ENCODE measurements at regions not wholly inside any gene's neighbourhood (a gene's known extent, or its start where the extent isn't known, plus 50 kb on each side); places are given as distances from the start of the nearest gene placed in this dataset.

DNA sequence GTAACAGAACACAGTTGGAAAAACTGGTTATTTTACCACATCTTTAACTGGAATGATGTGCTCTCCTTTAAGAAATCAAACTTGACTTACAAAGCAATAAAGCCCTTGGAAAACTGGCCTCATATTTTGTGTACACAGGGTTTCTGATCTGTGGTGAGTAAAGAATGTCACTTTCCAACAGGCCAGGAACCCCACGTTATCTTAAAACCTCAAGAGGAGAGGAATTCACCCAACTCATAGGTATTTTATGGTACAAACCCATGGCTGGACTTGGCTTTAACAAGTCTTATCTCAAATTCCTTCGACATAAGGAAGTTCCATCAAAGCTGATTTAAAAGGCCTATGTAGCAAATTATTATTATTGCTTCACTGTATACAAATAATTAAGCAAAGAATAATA is 1735.1 kb downstream of the PCDH7 start:
- Histone ChIP-seq H3K27me3 (ENCODE audit: low read length) (no peaks in the 10 kb centered on the region), H3K9me3 (ENCODE audit: low read length) (no peaks in the 10 kb centered on the region), H3K27ac (ENCODE audit: low read length) (no peak overlapping the region), H3K4me2 (ENCODE audit: low read length) (no peak overlapping the region), H3K36me3 (ENCODE audit: low read depth, low read length) (no peaks in the 10 kb centered on the region), H3K79me2 (ENCODE audit: low read length) (no peaks in the 10 kb centered on the region), H3K4me3 (ENCODE audit: low read length) (no peak overlapping the region), H3K9ac (ENCODE audit: low read length) (no peak overlapping the region), H3K4me1 (ENCODE audit: insufficient read depth, low read length) (no peaks in the 10 kb centered on the region), H2AFZ (ENCODE audit: low read length) (no peak overlapping the region), H4K20me1 (ENCODE audit: low read length) (no peaks in the 10 kb centered on the region), H3F3A (ENCODE audit: low read length, unreplicated experiment) (no peaks in the 10 kb centered on the region), H3K9me2 (replicated peaks; ENCODE audit: low read length) (no peaks in the 10 kb centered on the region)
- peak; percentile 35 for DNase-seq
- intact Hi-C loops (cut with micrococcal nuclease): no loop called here
- POLR2A ChIA-PET (ENCODE audit: unreplicated experiment): no interaction called here
- CTCF ChIA-PET: no interaction called here
- no TSS peak for BruUV-seq (replicated peaks)
- TF ChIP-seq EZH2 (IDR thresholded peaks at IDR 0.05; ENCODE audit: low read length, unreplicated experiment): no peak
- no peak for TF ChIP-seq EZH2phosphoT487 (IDR thresholded peaks at IDR 0.05; ENCODE audit: borderline replicate concordance, low read length)
- TF ChIP-seq, protein P1, sequence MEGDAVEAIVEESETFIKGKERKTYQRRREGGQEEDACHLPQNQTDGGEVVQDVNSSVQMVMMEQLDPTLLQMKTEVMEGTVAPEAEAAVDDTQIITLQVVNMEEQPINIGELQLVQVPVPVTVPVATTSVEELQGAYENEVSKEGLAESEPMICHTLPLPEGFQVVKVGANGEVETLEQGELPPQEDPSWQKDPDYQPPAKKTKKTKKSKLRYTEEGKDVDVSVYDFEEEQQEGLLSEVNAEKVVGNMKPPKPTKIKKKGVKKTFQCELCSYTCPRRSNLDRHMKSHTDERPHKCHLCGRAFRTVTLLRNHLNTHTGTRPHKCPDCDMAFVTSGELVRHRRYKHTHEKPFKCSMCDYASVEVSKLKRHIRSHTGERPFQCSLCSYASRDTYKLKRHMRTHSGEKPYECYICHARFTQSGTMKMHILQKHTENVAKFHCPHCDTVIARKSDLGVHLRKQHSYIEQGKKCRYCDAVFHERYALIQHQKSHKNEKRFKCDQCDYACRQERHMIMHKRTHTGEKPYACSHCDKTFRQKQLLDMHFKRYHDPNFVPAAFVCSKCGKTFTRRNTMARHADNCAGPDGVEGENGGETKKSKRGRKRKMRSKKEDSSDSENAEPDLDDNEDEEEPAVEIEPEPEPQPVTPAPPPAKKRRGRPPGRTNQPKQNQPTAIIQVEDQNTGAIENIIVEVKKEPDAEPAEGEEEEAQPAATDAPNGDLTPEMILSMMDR (conservative IDR thresholded peaks at IDR 0.05; ENCODE audit: low read depth, low read length): no peak
- no peak for ATAC-seq

DNA sequence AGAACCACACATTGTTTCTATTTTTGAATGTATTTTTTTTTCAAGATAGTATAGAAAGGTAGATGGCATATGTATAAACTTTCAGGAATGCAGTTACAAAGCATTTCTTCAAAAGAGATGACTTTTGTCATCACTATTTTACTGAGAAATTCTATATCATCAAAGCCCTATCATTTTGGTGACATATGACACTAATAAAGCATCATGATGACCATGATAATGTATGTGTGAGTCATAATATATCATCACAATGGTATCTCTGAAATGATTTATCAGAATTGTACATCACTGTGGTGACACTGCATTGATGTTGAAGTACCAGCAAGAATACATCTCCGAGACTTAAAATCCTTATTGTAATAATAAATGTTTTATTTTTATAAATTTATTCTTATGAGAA is 1740.8 kb downstream of the PCDH7 start:
- no peaks in the 10 kb centered on the region for H3F3A ChIP-seq (ENCODE audit: low read length, unreplicated experiment)
- ChIA-PET CTCF (no interaction called here), POLR2A (ENCODE audit: unreplicated experiment) (no interaction called here)
- H3K9me3 ChIP-seq (ENCODE audit: low read length): no peaks in the 10 kb centered on the region
- peaks cover 9% of the 10 kb centered on the region for H3K4me1 ChIP-seq (ENCODE audit: insufficient read depth, low read length)
- H3K79me2 ChIP-seq (ENCODE audit: low read length): no peaks in the 10 kb centered on the region
- H3K9ac ChIP-seq (ENCODE audit: low read length): no peak overlapping the region
- no peak overlapping the region for H3K4me2 ChIP-seq (ENCODE audit: low read length)
- no peak overlapping the region for H3K4me3 ChIP-seq (ENCODE audit: low read length)
- no peaks in the 10 kb centered on the region for H3K27me3 ChIP-seq (ENCODE audit: low read length)
- DNase-seq: no peak
- intact Hi-C loops (cut with micrococcal nuclease): no loop called here
- H4K20me1 ChIP-seq (ENCODE audit: low read length): no peaks in the 10 kb centered on the region
- no TSS peak for BruUV-seq (replicated peaks)
- ATAC-seq: no peak
- H3K9me2 ChIP-seq (replicated peaks; ENCODE audit: low read length): no peaks in the 10 kb centered on the region
- no peak for TF ChIP-seq EZH2phosphoT487 (IDR thresholded peaks at IDR 0.05; ENCODE audit: borderline replicate concordance, low read length)
- TF ChIP-seq, protein P1 (conservative IDR thresholded peaks at IDR 0.05; ENCODE audit: low read depth, low read length): no peak
- no peak for TF ChIP-seq EZH2 (IDR thresholded peaks at IDR 0.05; ENCODE audit: low read length, unreplicated experiment)
- H2AFZ ChIP-seq (ENCODE audit: low read length): no peak overlapping the region
- no peak overlapping the region for H3K27ac ChIP-seq (ENCODE audit: low read length)
- no peaks in the 10 kb centered on the region for H3K36me3 ChIP-seq (ENCODE audit: low read depth, low read length)

DNA sequence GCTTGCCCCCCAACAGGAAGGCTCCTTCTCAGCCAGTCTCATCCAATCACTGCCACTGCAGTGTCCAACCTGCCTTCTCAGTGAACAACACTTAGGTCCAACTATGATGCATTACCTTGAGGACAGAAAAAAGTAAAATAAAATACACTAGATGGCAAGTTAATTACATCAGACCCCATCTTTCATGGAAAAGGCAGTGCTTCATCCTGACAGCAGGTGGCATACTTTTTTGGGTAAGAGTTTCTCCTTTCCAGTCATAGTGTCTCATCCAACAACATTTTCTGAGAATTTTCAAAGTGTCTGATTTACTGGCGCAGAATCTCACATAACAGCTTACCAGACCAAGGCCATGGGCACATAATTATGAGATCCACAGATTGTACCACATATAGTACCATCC is 1742.8 kb downstream of the PCDH7 start:
- DNase-seq (peak; percentile 47), ATAC-seq (no peak)
- Histone ChIP-seq H3K9ac (ENCODE audit: low read length) (no peak overlapping the region), H3K36me3 (ENCODE audit: low read depth, low read length) (no peaks in the 10 kb centered on the region), H3K9me3 (ENCODE audit: low read length) (no peaks in the 10 kb centered on the region), H3K4me3 (ENCODE audit: low read length) (no peak overlapping the region), H4K20me1 (ENCODE audit: low read length) (no peaks in the 10 kb centered on the region), H3K27ac (ENCODE audit: low read length) (no peak overlapping the region), H3K4me1 (ENCODE audit: insufficient read depth, low read length) (peaks cover 9% of the 10 kb centered on the region), H3F3A (ENCODE audit: low read length, unreplicated experiment) (no peaks in the 10 kb centered on the region), H3K79me2 (ENCODE audit: low read length) (no peaks in the 10 kb centered on the region), H2AFZ (ENCODE audit: low read length) (no peak overlapping the region), H3K9me2 (replicated peaks; ENCODE audit: low read length) (no peaks in the 10 kb centered on the region), H3K4me2 (ENCODE audit: low read length) (no peak overlapping the region), H3K27me3 (ENCODE audit: low read length) (no peaks in the 10 kb centered on the region)
- TF ChIP-seq, protein P1 (conservative IDR thresholded peaks at IDR 0.05; ENCODE audit: low read depth, low read length): peak; percentile 68
- TF ChIP-seq EZH2phosphoT487 (IDR thresholded peaks at IDR 0.05; ENCODE audit: borderline replicate concordance, low read length): no peak
- POLR2A ChIA-PET (ENCODE audit: unreplicated experiment): no interaction called here
- no TSS peak for BruUV-seq (replicated peaks)
- CTCF ChIA-PET: no interaction called here
- intact Hi-C loops (cut with micrococcal nuclease): loop anchor here (1.0 kb wide), 1 partner anchor 312 kb away; no protein-coding TSS in a partner anchor
